ENCODE measurements at regions not wholly inside any gene's neighbourhood (a gene's known extent, or its start where the extent isn't known, plus 50 kb on each side); places are given as distances from the start of the nearest gene placed in this dataset.

- TF ChIP-seq POLR2A (IDR thresholded peaks at IDR 0.05) (no peak), CTCF (IDR thresholded peaks at IDR 0.05) (no peak)
Measured at GRCh38 chr4:126364311-126364911, 1049.7 kb downstream of the FAT4 start.
